H9 (cell line): ENCODE measurements at regions not wholly inside any gene's neighbourhood (a gene's known extent, or its start where the extent isn't known, plus 50 kb on each side); places are given as distances from the start of the nearest gene placed in this dataset.

Experiments
- DNase-seq: peaks from one replicate; pipeline ENCODE4 v3.0.0-alpha.2; 2017
- H2AFZ ChIP-seq: one replicate; pipeline ENCODE4 v1.6.1; 2013; ENCODE audit warnings: mild to moderate bottlenecking, low read length, control low read depth, moderate library complexity
- H2AK5ac ChIP-seq: 2 replicates; pipeline ENCODE4 v1.6.1; 2013; ENCODE audit warnings: low read length, control low read depth, mixed read lengths; ENCODE audit not compliant: insufficient read length
- H2BK120ac ChIP-seq: one replicate; pipeline ENCODE4 v1.6.1; 2013; ENCODE audit warnings: low read depth, mild to moderate bottlenecking, low read length, control low read depth, inconsistent platforms; ENCODE audit not compliant: poor library complexity, severe bottlenecking
- H2BK12ac ChIP-seq: 2 replicates; pipeline ENCODE4 v1.6.1; 2013; ENCODE audit warnings: low read length, control low read depth, mixed read lengths, low read depth; ENCODE audit not compliant: insufficient read length
- H2BK15ac ChIP-seq: 2 replicates; pipeline ENCODE4 v1.6.1; 2013; ENCODE audit warnings: low read depth, low read length, control low read depth
- H2BK20ac ChIP-seq: one replicate; pipeline ENCODE4 v1.6.1; 2013; ENCODE audit warnings: low read depth, mild to moderate bottlenecking, low read length, control low read depth, inconsistent platforms; ENCODE audit not compliant: poor library complexity, severe bottlenecking
- H2BK5ac ChIP-seq: 2 replicates; pipeline ENCODE4 v1.6.1; 2013; ENCODE audit warnings: low read length, control low read depth, mixed read lengths; ENCODE audit not compliant: insufficient read length
- H3K14ac ChIP-seq: 2 replicates; pipeline ENCODE4 v1.6.1; 2013; ENCODE audit warnings: low read length, control low read depth; ENCODE audit not compliant: insufficient read depth
- H3K18ac ChIP-seq: 2 replicates; pipeline ENCODE4 v1.6.1; 2013; ENCODE audit warnings: low read depth, mild to moderate bottlenecking, mixed read lengths, low read length, control low read depth; ENCODE audit not compliant: insufficient read length
- H3K23ac ChIP-seq: 2 replicates; pipeline ENCODE4 v1.6.1; 2013; ENCODE audit warnings: low read length, control low read depth, mixed read lengths, low read depth; ENCODE audit not compliant: insufficient read length
- H3K23me2 ChIP-seq: 2 replicates; pipeline ENCODE4 v1.6.1; 2013; ENCODE audit warnings: low read depth, mild to moderate bottlenecking, mixed read lengths, low read length, control low read depth; ENCODE audit not compliant: insufficient read length, poor library complexity, severe bottlenecking
- H3K27ac ChIP-seq: 2 replicates; pipeline ENCODE4 v1.5.1; 2013; ENCODE audit warnings: low read length, control low read depth, mixed read lengths, low read depth; ENCODE audit not compliant: insufficient read length
- H3K27me3 ChIP-seq: 2 replicates; pipeline ENCODE4 v1.6.1; 2013; ENCODE audit warnings: low read length, control low read depth, inconsistent platforms; ENCODE audit not compliant: insufficient read depth
- H3K4ac ChIP-seq: 2 replicates; pipeline ENCODE4 v1.6.1; 2013; ENCODE audit warnings: low read depth, mild to moderate bottlenecking, control low read depth, inconsistent platforms, low read length, moderate library complexity
- H3K4me1 ChIP-seq: 2 replicates; pipeline ENCODE4 v1.6.1; 2013; ENCODE audit warnings: low read length, control low read depth, inconsistent platforms; ENCODE audit not compliant: insufficient read depth
- H3K4me2 ChIP-seq: 2 replicates; pipeline ENCODE4 v1.6.1; 2013; ENCODE audit warnings: low read length, control low read depth, mixed read lengths; ENCODE audit not compliant: insufficient read length, insufficient read depth
- H3K56ac ChIP-seq: 2 replicates; pipeline ENCODE4 v1.6.1; 2013; ENCODE audit warnings: low read depth, mild to moderate bottlenecking, mixed read lengths, low read length, control low read depth; ENCODE audit not compliant: insufficient read length
- H3K79me1 ChIP-seq: 2 replicates; pipeline ENCODE4 v1.6.1; 2013; ENCODE audit warnings: low read depth, mild to moderate bottlenecking, moderate library complexity, low read length, control low read depth, inconsistent platforms; ENCODE audit not compliant: insufficient read depth, poor library complexity, severe bottlenecking
- H3K79me2 ChIP-seq: 2 replicates; pipeline ENCODE4 v1.6.1; 2013; ENCODE audit warnings: low read length, control low read depth, inconsistent platforms; ENCODE audit not compliant: insufficient read depth
- H3K9ac ChIP-seq: 2 replicates; pipeline ENCODE4 v1.6.1; 2013; ENCODE audit warnings: low read length, control low read depth, mixed read lengths; ENCODE audit not compliant: insufficient read length; ENCODE audit errors: extremely low read depth
- H3K9me3 ChIP-seq: one replicate; pipeline ENCODE4 v1.6.1; 2013; ENCODE audit warnings: low read depth, low read length, inconsistent platforms; ENCODE audit not compliant: control insufficient read depth
- H3T11ph ChIP-seq: one replicate; pipeline ENCODE4 v1.6.1; 2013; ENCODE audit warnings: mild to moderate bottlenecking, low read length, control low read depth, inconsistent platforms
- H4K20me1 ChIP-seq: one replicate; pipeline ENCODE4 v1.6.1; 2013; ENCODE audit not compliant: control insufficient read depth, insufficient read length, insufficient read depth
- H4K5ac ChIP-seq: 2 replicates; pipeline ENCODE4 v1.6.1; 2013; ENCODE audit warnings: low read depth, mild to moderate bottlenecking, mixed read lengths, low read length, control low read depth; ENCODE audit not compliant: insufficient read length
- H4K8ac ChIP-seq: replicated peaks from 2 replicates; pipeline ENCODE4 v1.6.1; 2013; ENCODE audit warnings: low read length, control low read depth, mixed read lengths, low read depth; ENCODE audit not compliant: insufficient read length
- H4K91ac ChIP-seq: 2 replicates; pipeline ENCODE4 v1.6.1; 2013; ENCODE audit warnings: low read depth, mild to moderate bottlenecking, moderate library complexity, mixed read lengths, low read length, control low read depth; ENCODE audit not compliant: insufficient read length
- H3K27ac Mint-ChIP-seq, 3 experiments: 2 replicates in 2 of 3; 3 replicates in 1 of 3; pipeline ENCODE4 v1.8.0; 2020 to 2021; ENCODE audit warnings: mixed read lengths in 3 of 3, mild to moderate bottlenecking in 1 of 3, moderate library complexity in 1 of 3
- H3K27me3 Mint-ChIP-seq: 2 replicates; pipeline ENCODE4 v1.8.0; 2021; ENCODE audit warnings: low read depth, mild to moderate bottlenecking, moderate library complexity, mixed read lengths
- H3K36me3 Mint-ChIP-seq, 3 experiments: 2 replicates in 2 of 3; 3 replicates in 1 of 3; pipeline ENCODE4 v1.8.0; 2020 to 2021; ENCODE audit warnings: low read depth in 3 of 3, mixed read lengths in 3 of 3; ENCODE audit not compliant: insufficient read depth in 1 of 3
- H3K4me1 Mint-ChIP-seq, 2 experiments: 2 replicates each; pipeline ENCODE4 v1.8.0; 2020; ENCODE audit warnings: mixed read lengths in 2 of 2
- H3K4me3 Mint-ChIP-seq, 2 experiments: 2 replicates in 1 of 2; 3 replicates in 1 of 2; pipeline ENCODE4 v1.8.0; 2020 to 2021; ENCODE audit warnings: mild to moderate bottlenecking in 2 of 2, mixed read lengths in 2 of 2, moderate library complexity in 1 of 2
- H3K9me3 Mint-ChIP-seq, 2 experiments: 2 replicates in 1 of 2; 3 replicates in 1 of 2; pipeline ENCODE4 v1.8.0; 2020; ENCODE audit warnings: mild to moderate bottlenecking in 2 of 2, mixed read lengths in 2 of 2, moderate library complexity in 1 of 2
- TF ChIP-seq, protein P1 (sequence below): fragments of 200-600 bp; sonication (generic); conservative IDR thresholded peaks from 3 replicates; pipeline ENCODE4 v1.8.0; 2021; ENCODE audit warnings: antibody characterized with exemption, mild to moderate bottlenecking

DNA sequence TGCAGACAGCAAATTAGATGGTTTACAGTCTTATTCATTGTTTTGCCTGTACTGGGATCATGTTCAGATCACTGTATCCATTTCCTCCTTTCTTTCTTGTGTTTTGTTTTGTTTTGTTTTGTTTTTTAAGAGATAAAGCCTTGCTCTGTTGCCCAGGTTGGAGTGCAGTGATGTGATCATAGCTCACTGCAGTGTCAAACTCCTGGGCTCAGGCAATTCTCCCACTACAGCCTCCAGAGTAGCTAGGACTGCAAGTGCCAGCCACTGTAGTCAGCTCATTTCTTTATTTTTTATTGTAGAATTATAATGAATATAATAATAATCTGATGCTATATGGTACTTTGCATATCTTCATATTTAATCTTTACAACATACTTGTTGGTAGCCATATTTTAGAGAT lies 403.7 kb upstream of the B3GALT2 start:
- H3K27ac ChIP-seq = no peak overlapping the region
- no peak overlapping the region for H3K56ac ChIP-seq
- Mint-ChIP-seq H3K9me3 (no peaks in the 10 kb centered on the region), H3K4me3 (no peak overlapping the region), H3K27me3 (no peaks in the 10 kb centered on the region; the same call in 1 of the 2 replicates), H3K27ac (no peak overlapping the region), H3K36me3 (no peaks in the 10 kb centered on the region), H3K4me1 (peaks cover 58 to 60% of the 10 kb centered on the region in 2 experiments)
- H2BK15ac ChIP-seq = no peak overlapping the region
- peaks cover 3% of the 10 kb centered on the region for H3K23me2 ChIP-seq
- no peak for DNase-seq
- TF ChIP-seq, protein P1, sequence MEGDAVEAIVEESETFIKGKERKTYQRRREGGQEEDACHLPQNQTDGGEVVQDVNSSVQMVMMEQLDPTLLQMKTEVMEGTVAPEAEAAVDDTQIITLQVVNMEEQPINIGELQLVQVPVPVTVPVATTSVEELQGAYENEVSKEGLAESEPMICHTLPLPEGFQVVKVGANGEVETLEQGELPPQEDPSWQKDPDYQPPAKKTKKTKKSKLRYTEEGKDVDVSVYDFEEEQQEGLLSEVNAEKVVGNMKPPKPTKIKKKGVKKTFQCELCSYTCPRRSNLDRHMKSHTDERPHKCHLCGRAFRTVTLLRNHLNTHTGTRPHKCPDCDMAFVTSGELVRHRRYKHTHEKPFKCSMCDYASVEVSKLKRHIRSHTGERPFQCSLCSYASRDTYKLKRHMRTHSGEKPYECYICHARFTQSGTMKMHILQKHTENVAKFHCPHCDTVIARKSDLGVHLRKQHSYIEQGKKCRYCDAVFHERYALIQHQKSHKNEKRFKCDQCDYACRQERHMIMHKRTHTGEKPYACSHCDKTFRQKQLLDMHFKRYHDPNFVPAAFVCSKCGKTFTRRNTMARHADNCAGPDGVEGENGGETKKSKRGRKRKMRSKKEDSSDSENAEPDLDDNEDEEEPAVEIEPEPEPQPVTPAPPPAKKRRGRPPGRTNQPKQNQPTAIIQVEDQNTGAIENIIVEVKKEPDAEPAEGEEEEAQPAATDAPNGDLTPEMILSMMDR = no peak
- no peak overlapping the region for H3K14ac ChIP-seq
- H3K4me2 ChIP-seq = no peak overlapping the region
- H3T11ph ChIP-seq = no peak overlapping the region
- H4K5ac ChIP-seq = no peak overlapping the region
- H2BK120ac ChIP-seq = no peak overlapping the region
- no peak overlapping the region for H2BK12ac ChIP-seq
- no peaks in the 10 kb centered on the region for H4K20me1 ChIP-seq
- H3K9ac ChIP-seq = no peak overlapping the region
- peaks cover 19% of the 10 kb centered on the region for H3K4me1 ChIP-seq
- no peak overlapping the region for H2AK5ac ChIP-seq
- no peak overlapping the region for H4K8ac ChIP-seq
- H3K4ac ChIP-seq = no peak overlapping the region
- H2BK20ac ChIP-seq = no peak overlapping the region
- H3K79me2 ChIP-seq = no peaks in the 10 kb centered on the region
- no peaks in the 10 kb centered on the region for H3K79me1 ChIP-seq
- no peaks in the 10 kb centered on the region for H3K27me3 ChIP-seq
- H2BK5ac ChIP-seq = no peak overlapping the region
- no peaks in the 10 kb centered on the region for H3K9me3 ChIP-seq
- no peak overlapping the region for H3K23ac ChIP-seq
- H2AFZ ChIP-seq = no peak overlapping the region
- no peak overlapping the region for H3K18ac ChIP-seq
- H4K91ac ChIP-seq = no peak overlapping the region
